Neural progenitor cell (in vitro differentiated cells): ENCODE measurements at regions not wholly inside any gene's neighbourhood (a gene's known extent, or its start where the extent isn't known, plus 50 kb on each side); places are given as distances from the start of the nearest gene placed in this dataset.

Experiments used
- DNase-seq: peaks from one replicate; pipeline ENCODE4 v3.0.0-alpha.2; 2016; ENCODE audit warnings: low spot score
- H2AFZ ChIP-seq: fragments of 200-600 bp; sonication (generic); replicated peaks from 2 replicates; pipeline ENCODE4 v1.6.1; 2016; ENCODE audit warnings: antibody characterized with exemption
- H3F3A ChIP-seq: fragments of 200-600 bp; sonication (generic); 2 replicates; pipeline ENCODE4 v1.6.1; 2016; ENCODE audit warnings: antibody characterized with exemption, low read depth
- H3K27ac ChIP-seq: fragments of 200-600 bp; sonication (generic); 2 replicates; pipeline ENCODE4 v1.5.1; 2016; ENCODE audit warnings: mild to moderate bottlenecking
- H3K27me3 ChIP-seq: fragments of 200-600 bp; sonication (generic); 2 replicates; pipeline ENCODE4 v1.6.1; 2016; ENCODE audit warnings: mild to moderate bottlenecking, moderate library complexity
- H3K36me3 ChIP-seq: fragments of 200-600 bp; sonication (generic); 2 replicates; pipeline ENCODE4 v1.5.1; 2016
- H3K4me1 ChIP-seq: fragments of 200-600 bp; sonication (generic); 2 replicates; pipeline ENCODE4 v1.6.1; 2016; ENCODE audit warnings: mixed run types
- H3K4me2 ChIP-seq: fragments of 200-600 bp; sonication (generic); 2 replicates; pipeline ENCODE4 v1.6.1; 2016
- H3K4me3 ChIP-seq: fragments of 200-600 bp; sonication (generic); 2 replicates; pipeline ENCODE4 v1.5.1; 2016
- H3K79me2 ChIP-seq: fragments of 200-600 bp; sonication (generic); 2 replicates; pipeline ENCODE4 v1.6.1; 2016; ENCODE audit warnings: low read depth
- H3K9ac ChIP-seq: fragments of 200-600 bp; sonication (generic); 2 replicates; pipeline ENCODE4 v1.6.1; 2016
- H3K9me3 ChIP-seq: fragments of 200-600 bp; sonication (generic); 2 replicates; pipeline ENCODE4 v1.5.1; 2016; ENCODE audit warnings: low read depth
- H4K20me1 ChIP-seq: fragments of 200-600 bp; sonication (generic); 2 replicates; pipeline ENCODE4 v1.6.1; 2016; ENCODE audit warnings: low read depth
- H3K27ac Mint-ChIP-seq: 3 replicates; pipeline ENCODE4 v1.8.0; 2021; ENCODE audit warnings: mixed read lengths
- H3K27me3 Mint-ChIP-seq: 2 replicates; pipeline ENCODE4 v1.8.0; 2022; ENCODE audit warnings: low read depth, mild to moderate bottlenecking, inconsistent platforms, moderate library complexity, mixed read lengths; ENCODE audit not compliant: insufficient read depth
- H3K36me3 Mint-ChIP-seq: 3 replicates; pipeline ENCODE4 v1.8.0; 2021; ENCODE audit warnings: mixed read lengths
- H3K4me1 Mint-ChIP-seq: 3 replicates; pipeline ENCODE4 v1.8.0; 2021; ENCODE audit warnings: mixed read lengths
- H3K4me3 Mint-ChIP-seq: 3 replicates; pipeline ENCODE4 v1.8.0; 2021; ENCODE audit warnings: mild to moderate bottlenecking, moderate library complexity, mixed read lengths
- H3K9me3 Mint-ChIP-seq: 3 replicates; pipeline ENCODE4 v1.8.0; 2020; ENCODE audit warnings: mixed read lengths
- EZH2 ChIP-seq: fragments of 200-600 bp; sonication (generic); IDR thresholded peaks from 2 replicates; pipeline ENCODE4 v1.6.1; 2017; ENCODE audit warnings: antibody characterized with exemption, mild to moderate bottlenecking, moderate library complexity
- EZH2phosphoT487 ChIP-seq: fragments of 200-600 bp; sonication (generic); IDR thresholded peaks from 2 replicates; pipeline ENCODE4 v1.6.1; 2017; ENCODE audit warnings: antibody characterized with exemption
- TF ChIP-seq, protein P1 (sequence below): fragments of 200-600 bp; sonication (generic); IDR thresholded peaks from 2 replicates; pipeline ENCODE4 v1.5.1; 2017; ENCODE audit warnings: antibody characterized with exemption, mild to moderate bottlenecking

DNA sequence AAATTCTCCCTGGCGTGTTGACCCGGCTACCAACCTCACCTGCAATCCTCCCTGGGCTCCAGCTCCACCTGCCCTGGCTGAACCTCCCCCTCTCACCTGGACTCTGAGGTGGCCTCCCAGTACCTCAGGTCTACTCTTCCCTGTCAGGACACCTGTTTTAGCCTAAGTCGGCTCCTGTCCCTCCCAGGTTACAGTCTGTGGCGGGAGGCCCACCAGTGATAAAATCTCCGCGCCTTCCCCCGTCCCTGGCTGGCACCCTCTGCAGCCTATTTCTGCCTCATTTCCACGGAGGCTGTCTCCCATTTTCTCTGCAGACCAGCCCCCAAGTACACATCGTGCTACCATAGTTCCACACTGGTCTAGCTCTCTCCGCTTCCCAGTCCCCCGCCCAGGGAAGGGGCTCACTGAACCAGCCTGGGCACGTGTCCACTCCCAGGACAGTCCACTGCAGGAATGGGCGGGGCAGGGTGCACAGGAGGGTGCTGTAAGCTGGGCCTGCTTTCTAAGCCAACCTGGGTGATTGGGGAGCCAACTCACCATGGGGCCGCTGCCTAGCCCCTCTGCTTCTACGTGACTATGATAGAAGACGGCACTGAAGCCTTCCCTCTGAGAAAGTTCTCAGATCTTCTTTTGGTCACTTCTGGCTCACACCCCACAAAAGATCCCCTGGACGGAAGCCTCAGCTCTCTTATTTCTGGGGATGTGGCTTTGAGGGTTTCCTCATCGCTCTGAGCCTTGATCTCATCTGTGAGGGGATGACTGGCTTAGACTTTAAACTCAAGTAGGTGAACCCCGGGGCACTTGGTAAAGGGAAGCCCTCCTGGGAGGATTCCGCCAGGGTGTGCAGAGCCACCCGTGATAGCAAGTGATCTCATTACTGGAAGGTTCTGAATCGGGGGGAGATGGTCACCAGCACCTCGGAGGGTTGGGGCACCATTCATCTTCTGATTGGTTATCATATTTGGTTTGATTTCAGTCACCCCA lies 96.6 kb downstream of the NSMCE3 start:
- Histone ChIP-seq H4K20me1 (no peaks in the 10 kb centered on the region), H3K4me1 (peaks cover 6% of the 10 kb centered on the region), H3K9ac (no peak overlapping the region), H3K4me2 (no peak overlapping the region), H3K27ac (no peak overlapping the region), H3K36me3 (no peaks in the 10 kb centered on the region), H3K27me3 (no peaks in the 10 kb centered on the region), H3K4me3 (no peak overlapping the region), H3K79me2 (no peaks in the 10 kb centered on the region), H3K9me3 (no peaks in the 10 kb centered on the region), H2AFZ (no peak overlapping the region), H3F3A (no peaks in the 10 kb centered on the region)
- Mint-ChIP-seq H3K27me3 (peaks cover 3% of the 10 kb centered on the region), H3K36me3 (no peaks in the 10 kb centered on the region), H3K4me1 (peaks cover 8% of the 10 kb centered on the region), H3K27ac (no peak overlapping the region), H3K4me3 (no peak overlapping the region), H3K9me3 (no peaks in the 10 kb centered on the region)
- no peak for TF ChIP-seq EZH2
- TF ChIP-seq, protein P1, sequence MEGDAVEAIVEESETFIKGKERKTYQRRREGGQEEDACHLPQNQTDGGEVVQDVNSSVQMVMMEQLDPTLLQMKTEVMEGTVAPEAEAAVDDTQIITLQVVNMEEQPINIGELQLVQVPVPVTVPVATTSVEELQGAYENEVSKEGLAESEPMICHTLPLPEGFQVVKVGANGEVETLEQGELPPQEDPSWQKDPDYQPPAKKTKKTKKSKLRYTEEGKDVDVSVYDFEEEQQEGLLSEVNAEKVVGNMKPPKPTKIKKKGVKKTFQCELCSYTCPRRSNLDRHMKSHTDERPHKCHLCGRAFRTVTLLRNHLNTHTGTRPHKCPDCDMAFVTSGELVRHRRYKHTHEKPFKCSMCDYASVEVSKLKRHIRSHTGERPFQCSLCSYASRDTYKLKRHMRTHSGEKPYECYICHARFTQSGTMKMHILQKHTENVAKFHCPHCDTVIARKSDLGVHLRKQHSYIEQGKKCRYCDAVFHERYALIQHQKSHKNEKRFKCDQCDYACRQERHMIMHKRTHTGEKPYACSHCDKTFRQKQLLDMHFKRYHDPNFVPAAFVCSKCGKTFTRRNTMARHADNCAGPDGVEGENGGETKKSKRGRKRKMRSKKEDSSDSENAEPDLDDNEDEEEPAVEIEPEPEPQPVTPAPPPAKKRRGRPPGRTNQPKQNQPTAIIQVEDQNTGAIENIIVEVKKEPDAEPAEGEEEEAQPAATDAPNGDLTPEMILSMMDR: no peak
- TF ChIP-seq EZH2phosphoT487: no peak
- no peak for DNase-seq

DNA sequence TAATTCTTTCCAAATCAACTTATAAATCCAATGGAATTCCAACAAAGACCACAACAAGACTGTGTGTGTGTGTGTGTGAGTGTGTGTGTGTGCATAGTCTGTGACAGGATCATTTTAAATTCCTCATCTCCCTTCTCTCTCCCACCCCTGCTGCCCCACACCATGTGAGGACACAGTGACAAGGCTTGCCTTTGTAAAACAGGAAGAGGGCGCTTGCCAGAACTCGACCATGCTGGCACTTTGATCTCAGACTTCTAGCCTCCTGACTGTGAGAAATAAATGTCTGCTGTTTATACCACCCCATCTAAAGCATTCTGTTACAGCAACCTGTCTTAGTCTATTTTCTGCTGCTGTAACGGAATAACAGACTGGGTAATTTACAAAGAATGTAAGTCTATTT lies 99.1 kb downstream of the NSMCE3 start:
- DNase-seq: no peak
- no peaks in the 10 kb centered on the region for H3K79me2 ChIP-seq

More for the DNA sequence above, 99.1 kb downstream of the NSMCE3 start:
- Mint-ChIP-seq H3K4me1 (peaks cover 2% of the 10 kb centered on the region), H3K36me3 (no peaks in the 10 kb centered on the region), H3K4me3 (no peak overlapping the region), H3K9me3 (no peaks in the 10 kb centered on the region), H3K27me3 (no peaks in the 10 kb centered on the region), H3K27ac (no peak overlapping the region)
- no peak overlapping the region for H3K9ac ChIP-seq
- no peaks in the 10 kb centered on the region for H3K36me3 ChIP-seq
- H3K9me3 ChIP-seq: no peaks in the 10 kb centered on the region
- H3K4me1 ChIP-seq: peaks cover 6% of the 10 kb centered on the region
- H3K4me3 ChIP-seq: no peak overlapping the region
- H3F3A ChIP-seq: no peaks in the 10 kb centered on the region
- TF ChIP-seq EZH2: no peak
- no peak overlapping the region for H3K27ac ChIP-seq
- no peak overlapping the region for H3K4me2 ChIP-seq
- H4K20me1 ChIP-seq: no peaks in the 10 kb centered on the region
- H2AFZ ChIP-seq: no peak overlapping the region
- no peaks in the 10 kb centered on the region for H3K27me3 ChIP-seq
